Spinal cord (tissue), 9 donors: ENCODE measurements at regions not wholly inside any gene's neighbourhood (a gene's known extent, or its start where the extent isn't known, plus 50 kb on each side); places are given as distances from the start of the nearest gene placed in this dataset.

Experiments used
- DNase-seq, 6 donors: peaks; one replicate each; pipeline versions ENCODE4 v3.0.0 to v3.0.0-alpha.2; 2013 to 2015; ENCODE audit warnings: low spot score in 6 of 6, low read depth in 4 of 6
- H3K27ac ChIP-seq: one replicate; pipeline ENCODE4 v1.5.1; 2013; ENCODE audit warnings: low read depth, low read length, control low read depth
- H3K27me3 ChIP-seq: one replicate; pipeline ENCODE4 v1.6.1; 2013; ENCODE audit warnings: low read length; ENCODE audit not compliant: control insufficient read depth, insufficient read depth
- H3K36me3 ChIP-seq: one replicate; pipeline ENCODE4 v1.6.1; 2013; ENCODE audit warnings: low read length; ENCODE audit not compliant: control insufficient read depth, insufficient read depth
- H3K4me1 ChIP-seq: one replicate; pipeline ENCODE4 v1.6.1; 2013; ENCODE audit warnings: low read length; ENCODE audit not compliant: control insufficient read depth, insufficient read depth
- H3K4me3 ChIP-seq: one replicate; pipeline ENCODE4 v1.5.1; 2013; ENCODE audit warnings: low read depth, low read length, control low read depth
- H3K9me3 ChIP-seq: one replicate; pipeline ENCODE4 v1.6.1; 2013; ENCODE audit warnings: low read length; ENCODE audit not compliant: control insufficient read depth, insufficient read depth
- WGBS: methylation state at CpG from one replicate; pipeline ENCODE4 v1.1.5; 2013; ENCODE audit warnings: missing lambda C conversion rate; ENCODE audit not compliant: insufficient coverage; 5-methylcytosine and 5-hydroxymethylcytosine counted together
- donor health status: healthy.

DNA sequence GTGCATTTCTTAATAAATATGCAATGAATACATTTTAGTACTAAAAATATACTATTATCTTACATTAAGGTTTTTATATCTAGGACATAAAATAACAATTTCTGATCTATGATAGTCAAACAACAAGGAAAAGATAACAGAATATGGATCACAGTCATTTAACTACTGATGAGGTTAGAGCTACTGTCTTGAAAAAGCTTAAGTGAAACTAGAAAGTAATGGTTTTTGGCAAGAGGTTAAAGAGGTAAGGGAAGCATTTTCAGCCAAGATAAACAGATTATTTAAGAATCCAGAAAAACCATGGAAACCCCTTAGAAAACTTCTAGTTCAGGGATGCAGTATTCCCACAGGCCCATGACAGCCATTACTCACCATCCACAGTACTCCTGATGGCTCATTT, 787.4 kb downstream of the DACH1 start:
- Histone ChIP-seq H3K4me1 (no peaks in the 10 kb centered on the region), H3K4me3 (no peak overlapping the region), H3K27ac (no peak overlapping the region), H3K36me3 (no peaks in the 10 kb centered on the region), H3K9me3 (no peaks in the 10 kb centered on the region), H3K27me3 (no peaks in the 10 kb centered on the region)
- no peak for DNase-seq

DNA sequence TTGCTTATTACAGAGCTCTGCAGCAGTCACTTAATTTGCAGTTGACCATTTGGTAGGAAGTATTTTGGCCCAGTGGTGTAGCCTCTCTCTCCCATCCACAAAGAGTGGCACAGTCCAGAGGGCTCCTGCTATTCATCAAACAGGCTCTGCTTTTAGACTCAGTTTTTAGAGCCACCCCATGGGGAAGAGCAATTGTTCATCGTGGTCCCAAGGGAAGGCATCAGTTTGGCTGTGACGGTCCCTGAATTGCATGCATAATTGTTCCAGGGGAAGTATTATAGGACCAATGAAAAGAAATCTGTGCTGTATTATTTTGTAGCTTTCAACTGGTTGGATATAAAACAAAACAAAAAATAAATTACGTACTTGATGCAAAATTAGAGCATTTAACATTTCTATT, 799.0 kb downstream of the DACH1 start:
- WGBS: 42% methylated on average over 2 of the region's 3 CpGs

DNA sequence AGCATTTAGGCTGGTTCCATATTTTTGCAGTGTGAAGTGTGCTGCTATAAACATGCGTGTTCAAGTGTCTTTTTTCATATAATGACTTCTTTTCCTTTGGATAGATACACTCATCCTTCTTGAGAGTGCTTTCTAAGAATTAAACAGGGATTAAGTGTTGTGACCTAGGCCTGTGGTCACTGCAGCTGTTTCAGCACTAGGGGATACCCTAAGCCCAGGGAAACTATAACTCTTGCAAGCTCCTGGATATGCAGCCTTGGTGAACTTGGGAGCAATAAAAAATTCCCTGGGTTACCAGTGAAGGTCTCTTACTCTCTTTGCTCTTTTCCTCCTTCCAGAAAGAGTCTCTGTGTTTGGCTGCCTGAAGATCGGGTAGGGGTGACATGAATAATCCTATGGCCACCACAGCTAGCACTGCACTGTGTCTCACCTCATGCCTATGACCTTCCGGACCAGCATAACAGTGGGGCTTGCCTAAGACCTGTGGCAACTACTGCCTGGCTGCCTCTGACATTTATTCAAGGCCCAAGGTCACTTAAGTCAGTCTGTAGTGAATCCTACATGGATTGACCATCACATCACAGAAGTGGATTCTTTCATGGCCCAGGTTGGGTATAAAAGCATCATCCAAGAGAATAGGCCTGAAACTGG, 799.7 kb downstream of the DACH1 start:
- no peaks in the 10 kb centered on the region for H3K4me1 ChIP-seq
- WGBS: 100% methylated on average over 1 of the region's 3 CpGs
- no peak overlapping the region for H3K4me3 ChIP-seq
- H3K36me3 ChIP-seq: no peaks in the 10 kb centered on the region
- peak in 1 of 6 donors; percentile 15 for DNase-seq
- H3K9me3 ChIP-seq: peaks cover 1% of the 10 kb centered on the region
- H3K27ac ChIP-seq: no peak overlapping the region
- H3K27me3 ChIP-seq: no peaks in the 10 kb centered on the region

More for the DNA sequence above, 799.0 kb downstream of the DACH1 start:
- H3K4me3 ChIP-seq: no peak overlapping the region
- peaks cover 1% of the 10 kb centered on the region for H3K9me3 ChIP-seq
- no peaks in the 10 kb centered on the region for H3K27me3 ChIP-seq
- H3K4me1 ChIP-seq: no peaks in the 10 kb centered on the region
- no peak for DNase-seq
- no peak overlapping the region for H3K27ac ChIP-seq
- H3K36me3 ChIP-seq: no peaks in the 10 kb centered on the region

DNA sequence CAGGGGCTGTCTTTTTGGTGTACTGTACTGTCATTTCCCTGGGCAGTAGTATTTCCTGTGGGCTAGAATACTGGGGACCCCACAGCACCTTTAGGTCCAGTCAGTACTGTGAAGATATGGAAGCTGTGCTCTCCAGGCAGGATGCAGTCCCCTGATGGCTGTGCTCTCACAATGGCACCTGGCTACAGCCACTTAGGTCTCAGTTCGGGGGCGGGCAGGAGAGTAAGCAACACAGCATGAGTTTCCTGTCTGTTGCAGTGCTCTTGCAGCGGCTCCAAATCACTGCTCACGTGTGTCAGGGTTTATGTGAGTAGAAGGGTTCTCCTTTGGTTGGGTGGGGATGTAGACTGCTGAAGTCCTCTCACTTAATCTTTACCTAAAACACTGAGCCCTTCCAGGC, 810.4 kb downstream of the DACH1 start:
- H3K4me1 ChIP-seq: no peaks in the 10 kb centered on the region
- H3K27me3 ChIP-seq: no peaks in the 10 kb centered on the region
- DNase-seq: no peak
- no peaks in the 10 kb centered on the region for H3K36me3 ChIP-seq
- H3K27ac ChIP-seq: no peak overlapping the region
- no peaks in the 10 kb centered on the region for H3K9me3 ChIP-seq
- no peak overlapping the region for H3K4me3 ChIP-seq
- no CpG with 5 or more reads among the region's 4 CpGs for WGBS

DNA sequence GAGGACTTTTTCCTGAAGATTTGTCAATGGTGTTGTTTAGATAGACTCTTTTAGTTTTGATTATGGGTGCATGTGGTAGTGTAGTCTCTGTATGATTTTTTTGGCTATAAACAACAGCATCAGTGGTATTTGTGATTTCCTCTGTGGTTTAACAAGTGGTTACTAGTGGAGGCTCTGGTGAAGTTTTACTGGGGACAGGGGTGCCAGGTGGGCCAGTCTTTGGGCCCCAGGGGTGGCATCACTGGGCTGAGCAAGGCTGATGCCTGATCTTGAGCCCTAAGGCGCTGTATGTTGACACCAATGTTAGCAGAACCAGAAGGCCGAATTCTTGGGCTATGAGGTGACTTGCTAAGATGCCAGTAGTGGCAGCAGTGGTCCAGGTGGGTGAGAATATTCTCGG, 811.4 kb downstream of the DACH1 start:
- Histone ChIP-seq H3K36me3 (no peaks in the 10 kb centered on the region), H3K4me3 (no peak overlapping the region), H3K4me1 (no peaks in the 10 kb centered on the region), H3K27me3 (no peaks in the 10 kb centered on the region), H3K27ac (no peak overlapping the region), H3K9me3 (no peaks in the 10 kb centered on the region)
- WGBS: 93% methylated on average over 3 of the region's 3 CpGs
- DNase-seq: no peak

DNA sequence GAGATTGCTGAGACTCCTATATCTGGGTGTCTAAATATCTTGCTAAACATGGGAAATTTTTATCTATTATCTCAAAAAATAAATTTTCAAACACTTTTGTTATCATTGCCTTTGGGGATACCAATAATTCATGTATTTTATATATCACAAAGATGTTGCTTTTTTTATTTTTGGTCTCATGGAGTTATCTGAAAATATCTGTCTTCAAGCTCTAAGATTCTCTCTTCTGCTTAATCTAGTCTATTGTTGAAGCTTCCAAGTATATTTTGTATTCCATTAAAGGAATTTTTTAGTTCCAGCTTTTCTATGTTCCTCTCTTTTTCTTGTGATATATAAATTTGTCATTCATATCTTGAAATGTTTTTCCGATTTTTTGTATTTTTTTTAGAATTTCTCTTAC, 812.0 kb downstream of the DACH1 start:
- no peak overlapping the region for H3K27ac ChIP-seq
- WGBS: no CpG with 5 or more reads among the region's 1 CpG
- no peak for DNase-seq
- no peak overlapping the region for H3K4me3 ChIP-seq
- no peaks in the 10 kb centered on the region for H3K36me3 ChIP-seq
- no peaks in the 10 kb centered on the region for H3K27me3 ChIP-seq
- H3K9me3 ChIP-seq: no peaks in the 10 kb centered on the region
- H3K4me1 ChIP-seq: no peaks in the 10 kb centered on the region

DNA sequence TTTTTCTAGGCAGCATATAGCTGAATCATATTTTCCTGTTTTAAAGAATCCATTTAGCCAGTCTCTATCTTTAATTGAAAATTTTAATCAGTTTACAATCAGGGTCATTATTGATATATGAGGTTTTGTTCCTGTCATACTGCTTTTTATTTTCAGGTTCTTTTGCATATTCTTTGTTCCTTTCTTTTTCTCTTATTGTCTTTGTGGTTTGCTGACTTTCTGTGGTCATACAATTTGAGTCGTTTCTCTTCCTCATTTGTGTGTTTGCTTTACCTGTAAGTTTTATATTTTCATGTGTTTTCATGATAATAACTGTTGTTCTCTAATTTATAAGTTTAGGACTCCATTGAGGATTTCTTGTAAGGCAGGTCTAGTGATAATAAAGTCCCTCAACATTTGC, 812.6 kb downstream of the DACH1 start:
- no peaks in the 10 kb centered on the region for H3K9me3 ChIP-seq
- no peak overlapping the region for H3K4me3 ChIP-seq
- H3K4me1 ChIP-seq: no peaks in the 10 kb centered on the region
- H3K27ac ChIP-seq: no peak overlapping the region
- DNase-seq: no peak
- no peaks in the 10 kb centered on the region for H3K27me3 ChIP-seq
- no peaks in the 10 kb centered on the region for H3K36me3 ChIP-seq
- no CpG with 5 or more reads among the region's 1 CpG for WGBS

DNA sequence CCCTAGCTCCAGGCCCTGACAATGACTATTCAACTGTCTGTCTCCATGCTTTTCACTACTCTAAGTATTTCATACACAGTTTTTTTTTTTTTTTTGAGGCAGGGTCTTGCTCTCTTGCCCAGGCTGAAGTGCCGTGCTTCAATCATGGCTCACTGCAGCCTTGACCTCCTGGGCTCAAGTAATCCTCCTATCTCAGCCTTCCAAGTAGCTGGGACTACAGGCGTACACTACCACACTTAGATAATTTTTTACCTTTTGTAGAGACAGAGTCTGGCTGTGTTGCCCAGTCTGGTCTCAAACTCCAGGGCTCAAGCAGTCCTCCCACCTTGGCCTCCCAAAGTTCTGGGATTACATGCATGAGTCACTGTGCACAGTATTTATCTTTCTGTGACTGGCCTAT, 815.4 kb downstream of the DACH1 start:
- H3K36me3 ChIP-seq: no peaks in the 10 kb centered on the region
- no peak for DNase-seq
- H3K4me3 ChIP-seq: no peak overlapping the region
- 100% methylated on average over 2 of the region's 2 CpGs for WGBS
- no peaks in the 10 kb centered on the region for H3K4me1 ChIP-seq
- H3K27ac ChIP-seq: no peak overlapping the region
- no peaks in the 10 kb centered on the region for H3K9me3 ChIP-seq
- H3K27me3 ChIP-seq: no peaks in the 10 kb centered on the region

DNA sequence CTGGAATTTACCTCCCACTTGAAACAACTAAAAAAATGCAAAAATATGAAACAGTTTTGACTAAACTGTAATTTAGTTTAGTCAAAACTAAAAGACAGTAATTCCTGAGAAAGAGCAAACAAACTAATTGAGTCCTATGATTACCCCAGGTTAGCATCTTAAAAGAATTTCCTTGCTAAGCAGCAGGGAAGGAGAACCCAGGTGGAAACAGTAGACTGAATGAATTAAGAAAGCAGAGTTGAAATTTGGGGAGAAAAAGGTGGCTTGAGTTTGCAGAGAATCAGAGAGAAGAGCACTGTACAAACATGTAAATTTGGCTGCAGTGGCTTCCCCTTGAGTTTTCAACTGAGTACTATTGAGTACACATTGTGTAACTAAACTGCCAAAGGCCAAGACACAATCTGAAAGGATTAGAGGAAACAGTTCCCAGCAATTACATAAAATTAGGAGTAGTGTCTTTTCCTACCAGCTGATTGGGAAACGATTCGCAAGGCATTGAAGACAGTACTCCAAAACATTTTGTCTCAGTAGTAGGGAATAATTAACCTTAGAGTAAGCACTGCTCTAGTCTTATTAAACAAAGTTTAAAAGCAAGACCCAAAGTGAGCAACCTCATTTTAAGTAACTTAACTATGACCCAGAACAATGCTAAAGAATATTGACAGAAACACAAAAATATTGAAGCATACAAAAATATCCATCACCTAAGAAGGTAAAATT, 820.5 kb downstream of the DACH1 start:
- Histone ChIP-seq H3K9me3 (no peaks in the 10 kb centered on the region), H3K36me3 (no peaks in the 10 kb centered on the region), H3K4me1 (no peaks in the 10 kb centered on the region), H3K4me3 (no peak overlapping the region), H3K27me3 (no peaks in the 10 kb centered on the region), H3K27ac (no peak overlapping the region)
- no CpG with 5 or more reads among the region's 2 CpGs for WGBS
- DNase-seq: no peak

DNA sequence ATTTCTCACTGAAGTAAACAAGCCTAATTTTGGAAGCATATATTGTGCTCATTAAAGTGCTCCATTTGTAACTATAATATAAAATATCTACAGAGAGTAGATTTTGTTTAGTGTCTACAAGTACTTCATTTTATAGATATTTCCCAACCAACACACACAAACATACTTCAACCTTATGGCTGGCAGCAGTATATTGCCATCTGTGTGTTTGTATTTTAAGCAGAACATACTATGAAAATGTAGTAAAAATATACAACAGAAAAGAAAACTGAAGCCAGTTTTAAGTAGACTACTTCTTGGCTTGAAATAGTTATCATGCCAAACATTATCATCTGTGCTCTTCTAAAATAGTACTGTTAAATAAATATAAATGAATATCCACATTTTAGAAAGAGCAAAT, 821.9 kb downstream of the DACH1 start:
- Histone ChIP-seq H3K27me3 (no peaks in the 10 kb centered on the region), H3K4me1 (no peaks in the 10 kb centered on the region), H3K4me3 (no peak overlapping the region), H3K36me3 (no peaks in the 10 kb centered on the region), H3K9me3 (no peaks in the 10 kb centered on the region), H3K27ac (no peak overlapping the region)
- peak in 2 of 6 donors; percentile 12 to 85 for DNase-seq
